ENCODE measurements at regions not wholly inside any gene's neighbourhood (a gene's known extent, or its start where the extent isn't known, plus 50 kb on each side); places are given as distances from the start of the nearest gene placed in this dataset.

GRCh38 chr12:118543651-118544050 is 167.3 kb downstream of the SUDS3 start:
- no peak for TF ChIP-seq CTCF (IDR thresholded peaks at IDR 0.05)
- TF ChIP-seq POLR2AphosphoS5 (IDR thresholded peaks at IDR 0.05): no peak
- TF ChIP-seq POLR2A (IDR thresholded peaks at IDR 0.05): no peak
- TF ChIP-seq EP300 (IDR thresholded peaks at IDR 0.05): no peak
